Hepatic stellate cell (primary cell): ENCODE measurements at regions not wholly inside any gene's neighbourhood (a gene's known extent, or its start where the extent isn't known, plus 50 kb on each side); places are given as distances from the start of the nearest gene placed in this dataset.
"Not testable (repeated sequence)": the region's sequence is repeated elsewhere in the genome, so short reads cannot be mapped to it uniquely, and the experiment has no call there.

Experiments
- DNase-seq: peaks from one replicate; pipeline ENCODE4 v3.0.0; 2011; ENCODE audit warnings: low spot score

DNA sequence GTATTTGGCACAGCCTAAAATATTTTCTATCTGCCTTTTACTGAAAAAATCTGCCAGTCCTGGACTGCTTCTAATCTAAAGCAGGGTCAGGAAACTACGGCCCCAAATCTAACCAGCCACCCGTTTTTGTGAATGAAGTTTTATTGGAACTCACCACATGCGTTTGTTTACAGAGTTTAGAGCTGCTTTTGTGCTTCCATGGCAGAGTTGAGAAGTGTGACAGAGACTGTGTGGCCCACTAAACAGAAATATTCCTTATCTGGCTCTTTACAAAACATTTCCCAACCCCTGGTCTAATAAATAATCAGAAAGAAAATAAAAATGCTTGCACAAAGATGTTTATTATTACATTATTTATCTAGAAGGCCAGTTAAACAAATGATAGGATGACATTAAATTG lies 110.2 kb downstream of the COPRS start:
- no peak for DNase-seq

- no peak for DNase-seq
Measured at GRCh38 chr17:31746884-31747495, 112.1 kb downstream of the COPRS start.

DNA sequence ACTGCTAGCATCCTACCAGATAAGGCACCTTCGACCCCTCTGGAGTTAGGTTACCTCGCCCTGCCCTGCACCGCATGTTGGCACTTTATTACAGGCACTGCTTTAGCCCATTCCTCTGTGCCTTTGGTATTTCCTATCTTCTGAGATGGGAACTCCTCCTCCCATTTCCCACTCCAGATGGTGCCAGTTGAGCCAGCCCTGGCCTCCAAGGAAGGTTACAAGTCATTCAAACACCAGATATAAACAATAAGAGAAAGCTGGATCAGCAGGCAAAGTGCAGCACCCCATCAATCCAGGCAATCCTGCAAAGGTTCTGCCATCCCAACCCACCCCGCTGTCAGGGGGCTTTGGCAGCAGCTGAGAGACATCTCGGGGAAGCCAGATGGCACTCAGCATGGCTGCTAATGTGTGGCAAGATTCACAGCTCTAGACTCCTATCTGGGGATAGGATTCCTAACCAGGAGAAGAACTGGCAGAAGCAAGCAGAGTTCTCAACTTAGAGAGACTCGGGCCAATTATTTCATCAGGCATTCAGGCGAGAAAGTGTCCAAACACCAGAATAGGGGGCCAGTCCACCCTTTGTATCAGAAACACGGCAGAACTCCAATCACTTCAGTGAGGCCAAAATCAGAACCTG lies 113.0 kb downstream of the COPRS start:
- DNase-seq, result no peak

DNA sequence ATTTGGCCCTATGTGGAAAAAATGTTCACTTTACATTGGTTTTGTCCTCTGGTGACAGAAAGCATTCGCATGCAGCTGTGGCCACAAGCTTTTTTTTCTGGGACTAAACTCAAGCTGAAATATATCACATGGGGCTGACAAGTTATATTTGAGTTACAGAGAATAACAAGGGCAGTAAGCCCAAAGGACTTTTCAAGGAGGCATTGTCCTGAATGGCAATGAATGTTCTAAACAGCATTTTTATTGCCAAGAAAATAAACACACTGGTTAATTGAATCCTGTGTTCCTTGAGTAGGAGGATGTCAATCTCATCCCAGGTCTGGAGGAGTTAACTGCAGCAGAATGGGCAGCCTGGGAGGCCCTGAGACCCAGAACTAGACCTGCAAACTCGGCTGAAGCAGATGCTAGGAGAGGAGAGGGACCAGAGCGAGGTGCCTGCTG lies 114.5 kb downstream of the COPRS start:
- DNase-seq, result no peak

DNA sequence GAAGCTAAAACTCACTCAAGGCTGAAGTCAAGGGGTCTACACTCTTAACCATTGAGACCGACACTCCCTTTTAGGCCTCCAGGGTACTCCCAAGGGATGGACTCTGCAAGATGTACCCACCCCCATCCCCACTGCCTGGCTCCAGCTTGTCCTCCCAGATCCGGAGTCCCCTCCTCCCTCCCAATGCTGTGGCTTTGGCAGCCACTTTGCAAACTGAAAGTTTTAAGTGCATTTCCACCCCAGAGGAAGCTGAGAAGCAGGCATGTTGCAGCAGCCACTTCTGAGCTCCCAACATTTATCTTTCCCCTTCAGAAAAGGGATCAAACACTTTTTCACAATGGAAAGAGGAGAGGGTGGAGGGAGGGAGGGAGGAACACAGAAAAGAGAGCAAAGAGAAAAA lies 115.2 kb downstream of the COPRS start:
- DNase-seq, result no peak

DNA sequence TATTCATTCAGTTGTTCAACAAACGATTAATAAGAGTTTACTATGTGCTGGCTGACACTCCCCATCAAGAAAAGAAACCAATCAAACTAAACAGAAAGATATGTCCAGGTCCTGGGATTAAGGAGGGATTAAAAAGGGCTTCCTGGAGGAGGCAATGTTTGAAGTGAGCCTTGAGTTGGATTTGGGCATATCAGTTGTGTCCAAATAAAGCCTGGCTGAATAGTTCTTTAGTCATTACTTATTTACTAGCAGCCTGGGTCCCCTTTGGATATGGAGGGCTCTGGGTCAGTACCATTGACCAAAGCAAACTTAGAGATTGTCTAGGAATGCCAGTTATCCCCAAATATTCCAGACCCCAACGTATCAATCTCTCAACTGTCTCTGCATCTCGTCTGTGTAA lies 117.7 kb downstream of the COPRS start:
- DNase-seq, result no peak

DNA sequence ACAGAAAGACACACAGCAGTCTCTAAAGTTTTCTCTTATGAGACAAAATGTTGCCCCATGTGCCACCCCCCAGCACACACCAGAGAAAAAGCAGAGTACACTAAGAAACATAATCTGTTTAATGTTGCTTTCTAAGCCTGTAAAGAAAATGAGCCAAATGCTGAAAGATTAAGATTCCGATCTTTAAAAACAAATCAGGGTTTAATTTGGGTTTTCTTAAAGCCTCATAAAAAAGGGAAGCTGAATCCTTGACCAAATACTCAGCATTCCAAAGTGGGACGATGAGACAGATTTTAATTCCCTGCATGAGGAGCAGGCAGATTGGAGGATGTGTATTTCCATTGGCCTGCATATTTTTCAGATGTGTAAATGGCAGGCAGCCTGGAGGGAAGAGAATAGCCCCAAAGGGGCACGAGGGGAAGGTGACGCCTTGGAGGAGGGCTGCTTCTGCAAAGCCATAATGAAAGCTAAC lies 118.4 kb downstream of the COPRS start:
- peak; percentile 75 for DNase-seq

- no peak for DNase-seq
Measured at GRCh38 chr17:31738996-31739699, 119.9 kb downstream of the COPRS start.

DNA sequence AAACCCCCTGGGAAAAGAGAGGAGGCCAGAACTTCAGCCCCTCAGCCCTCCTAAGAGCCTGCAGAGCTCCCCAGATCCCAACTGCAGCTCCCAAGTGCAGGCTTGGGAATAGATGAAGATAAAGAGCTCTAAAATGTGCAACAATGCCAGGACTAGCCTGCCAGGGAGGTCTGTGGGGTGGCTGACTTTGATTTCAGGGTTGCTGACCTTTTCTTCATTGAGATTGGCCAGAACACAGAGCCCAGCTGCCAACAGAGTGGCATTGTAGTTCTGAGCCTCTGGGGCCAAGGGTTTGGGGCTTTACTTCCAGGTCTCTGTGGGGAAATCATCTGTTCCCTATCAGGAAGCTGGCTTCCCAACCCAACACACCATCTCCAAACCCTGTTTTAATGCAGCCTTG lies 120.6 kb downstream of the COPRS start:
- DNase-seq, result no peak

GRCh38 chr17:31738067-31738466 lies 121.0 kb downstream of the COPRS start:
- no peak for DNase-seq

DNA sequence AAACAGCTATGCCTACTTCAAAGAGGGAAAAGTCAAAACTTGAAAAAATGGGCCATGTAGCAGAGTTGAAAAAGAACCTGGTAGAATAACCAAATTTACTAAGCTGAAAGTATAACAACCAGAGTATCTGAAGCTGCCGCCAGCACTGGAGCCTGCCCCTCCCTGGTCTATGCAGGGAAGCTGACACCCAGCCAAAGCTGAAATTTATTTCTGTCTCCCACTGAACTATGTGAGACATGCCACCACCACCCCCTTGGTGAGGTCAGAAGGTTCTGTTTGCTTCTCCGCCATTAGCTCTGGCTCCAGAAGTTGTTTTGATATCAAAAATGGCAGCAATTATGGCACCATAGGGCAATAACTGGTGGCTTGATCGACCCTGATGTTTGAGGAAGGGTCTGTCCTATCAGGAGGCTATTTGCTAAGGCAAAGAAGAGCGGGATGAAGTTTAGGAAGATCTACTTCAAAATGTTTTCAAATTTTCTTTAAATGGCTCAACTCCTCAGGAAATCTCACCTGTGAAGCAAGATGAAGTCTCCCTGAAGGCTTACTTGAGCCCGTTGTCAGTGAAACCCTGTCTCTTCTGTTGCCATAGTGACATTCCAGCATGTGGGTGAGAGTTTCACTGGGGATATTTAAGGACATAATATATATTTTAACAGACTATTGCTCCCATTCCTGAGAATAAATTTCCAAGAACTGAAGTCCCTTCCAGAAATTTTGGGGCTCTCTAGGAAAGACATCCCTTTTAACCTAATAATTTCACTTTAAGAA lies 122.0 kb downstream of the COPRS start:
- DNase-seq, result no peak

GRCh38 chr17:31733326-31733725 lies 125.7 kb downstream of the COPRS start:
- DNase-seq, result no peak

- not testable (repeated sequence) for DNase-seq
Measured at GRCh38 chr17:31731585-31732154, 127.4 kb downstream of the COPRS start.

GRCh38 chr17:31731118-31731517 lies 127.9 kb downstream of the COPRS start:
- DNase-seq, result no peak

- DNase-seq, result no peak
Measured at GRCh38 chr17:31726980-31727427, 132.0 kb downstream of the COPRS start.

DNA sequence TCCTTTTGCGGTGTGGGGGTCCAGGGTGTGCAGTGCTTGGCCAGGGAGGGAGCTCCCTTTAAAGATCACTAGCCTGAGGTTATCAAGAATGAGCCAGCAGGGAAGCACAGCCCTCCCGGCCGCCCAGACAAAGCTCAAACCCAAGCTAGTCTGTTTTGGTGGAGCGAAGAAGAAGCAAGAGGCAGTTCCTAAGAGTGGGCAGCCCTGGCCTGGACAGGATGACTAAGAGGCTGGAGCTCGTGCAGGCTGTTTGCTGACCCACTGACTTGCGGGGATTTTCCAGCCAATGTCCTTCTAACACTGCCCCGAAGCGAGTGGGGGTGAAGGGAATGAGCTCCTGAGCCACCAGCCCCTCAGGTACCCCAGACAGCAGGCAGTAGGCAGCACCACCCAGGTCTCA lies 134.4 kb downstream of the COPRS start:
- no peak for DNase-seq

DNA sequence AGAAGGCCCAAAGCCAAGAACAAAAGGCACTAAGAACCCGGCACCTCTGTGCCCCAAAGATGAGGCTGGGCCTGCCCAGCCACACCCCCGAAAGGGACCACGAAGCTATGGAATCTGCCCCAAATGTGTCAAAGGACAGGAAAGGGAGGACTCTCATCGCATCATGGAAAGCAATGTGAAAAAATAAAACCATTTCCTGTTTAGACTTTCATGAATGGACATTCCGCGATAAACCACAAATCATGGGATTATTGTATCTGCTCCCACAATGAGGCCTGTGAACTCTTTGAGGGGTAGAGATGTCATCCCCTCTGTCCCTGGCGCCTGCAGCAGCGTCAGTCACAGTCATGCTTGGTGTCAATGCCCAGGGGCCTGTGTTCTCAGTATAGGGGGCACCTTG lies 135.0 kb downstream of the COPRS start:
- peak; percentile 61 for DNase-seq

DNA sequence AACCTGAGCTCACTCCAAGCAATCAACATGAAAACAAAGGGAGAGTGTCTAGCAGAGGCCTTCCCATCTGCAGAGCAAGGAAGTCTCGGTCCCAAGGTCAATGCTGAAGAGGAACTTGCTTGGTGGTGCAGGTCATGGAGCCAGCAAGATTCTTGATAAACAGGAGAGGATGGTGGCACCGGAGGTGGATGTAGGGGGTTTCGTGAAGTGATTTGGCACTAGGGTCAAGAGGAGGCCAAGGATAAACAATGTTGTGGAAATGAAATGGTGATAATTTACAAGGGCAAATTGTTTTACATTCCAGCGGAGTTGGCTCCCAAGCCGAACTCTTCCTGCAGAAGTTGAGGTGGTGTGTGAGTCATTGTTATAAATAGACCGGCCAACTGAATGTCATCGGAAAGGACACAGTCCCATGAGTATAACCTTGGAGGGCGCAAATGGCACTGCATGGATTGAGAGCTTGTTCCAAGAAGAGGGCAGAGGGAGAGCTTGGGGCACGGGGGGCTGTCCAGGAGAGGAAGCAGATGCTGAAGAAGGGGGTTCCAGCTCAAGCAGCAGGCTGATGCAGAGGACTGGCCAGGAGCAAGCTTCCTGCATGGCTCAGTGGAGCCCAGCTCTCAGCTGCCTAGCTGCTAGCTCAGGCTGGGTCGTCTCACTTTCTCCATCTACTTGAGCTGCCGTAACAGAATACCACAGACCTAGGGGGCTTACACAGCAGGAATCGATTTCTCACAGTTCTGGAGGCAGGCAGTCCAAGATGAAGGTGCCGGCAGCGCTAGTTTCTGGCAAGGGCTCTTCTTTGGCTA lies 136.6 kb downstream of the COPRS start:
- DNase-seq, result peak; percentile 88

DNA sequence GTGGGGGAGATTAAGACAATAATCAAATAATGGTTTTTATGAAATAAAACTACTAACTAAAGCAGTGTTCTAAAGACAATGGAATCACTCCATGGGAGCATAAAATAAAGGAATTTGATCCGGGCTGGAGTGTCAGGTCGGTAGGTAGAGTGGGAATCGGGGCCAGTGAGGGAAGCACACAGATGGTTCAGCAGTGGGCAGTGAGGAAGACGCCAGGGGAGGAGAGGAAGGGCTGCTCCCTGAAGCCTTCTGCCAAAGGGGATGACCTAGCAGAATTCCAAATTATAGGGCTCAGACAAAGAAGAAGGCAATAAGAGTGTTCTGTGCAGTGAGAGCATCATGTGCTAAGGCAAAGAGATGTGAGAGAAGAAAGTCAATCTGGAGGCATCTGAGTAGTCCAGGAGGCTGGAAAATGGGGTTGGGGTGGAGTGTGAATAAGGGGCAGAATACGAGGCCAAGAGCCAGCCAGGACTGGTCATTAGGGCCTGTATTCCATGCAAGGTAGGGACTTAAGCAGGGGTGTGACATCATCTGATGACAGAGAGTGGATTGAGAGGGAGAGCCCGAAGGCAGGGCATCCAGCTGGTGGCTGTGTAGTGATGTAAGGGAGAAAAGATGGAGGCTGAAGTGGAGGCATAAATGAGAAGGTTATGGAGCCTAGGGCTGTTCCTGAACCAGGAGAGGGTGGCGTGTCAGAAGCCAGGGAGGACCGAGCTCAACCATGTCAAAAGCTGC lies 137.6 kb downstream of the COPRS start:
- DNase-seq, result no peak

DNA sequence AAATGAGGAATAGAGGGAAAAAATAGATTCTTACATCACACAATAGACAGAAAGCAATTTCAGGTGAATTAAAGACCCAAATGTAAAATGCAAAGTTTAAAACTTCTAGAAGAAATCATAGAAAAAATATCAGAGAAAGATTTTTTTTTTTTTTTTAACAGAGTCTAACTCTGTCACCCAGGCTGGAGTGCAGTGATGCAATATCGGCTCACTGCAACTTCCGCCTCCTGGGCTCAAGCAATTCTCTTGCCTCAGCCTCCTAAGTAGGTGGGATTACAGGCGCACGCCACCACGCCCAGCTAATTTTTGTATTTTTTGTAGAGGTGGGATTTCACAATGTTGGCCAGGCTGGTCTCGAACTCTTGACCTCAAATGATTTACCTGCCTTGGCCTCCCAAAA lies 141.8 kb downstream of the COPRS start:
- DNase-seq, result not testable (repeated sequence)

- DNase-seq, result no peak
Measured at GRCh38 chr17:31715446-31715845, 143.6 kb downstream of the COPRS start.
